ENCODE measurements at regions not wholly inside any gene's neighbourhood (a gene's known extent, or its start where the extent isn't known, plus 50 kb on each side); places are given as distances from the start of the nearest gene placed in this dataset.

DNA sequence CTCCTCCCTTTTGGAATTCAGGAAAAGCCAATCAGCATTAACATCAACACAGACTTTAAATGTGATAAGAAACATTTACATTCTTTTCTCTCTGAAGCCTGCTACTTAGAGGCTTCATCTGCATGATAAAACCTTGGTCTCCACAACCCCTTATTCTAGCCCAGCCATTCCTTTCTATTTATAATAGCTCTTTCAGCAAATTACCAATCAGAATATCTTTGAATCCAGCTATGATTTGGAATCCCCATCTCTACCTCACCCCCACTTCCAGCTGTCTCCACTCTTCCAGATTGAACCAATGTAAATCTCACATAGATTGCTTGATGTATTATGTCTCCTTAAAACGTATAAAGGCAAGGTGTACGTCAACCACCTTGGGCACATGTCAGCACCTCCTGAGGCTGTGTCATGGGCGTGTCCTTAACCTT lies 139.7 kb downstream of the TUSC7 start:
- DNase-seq: no peak

- no peak for DNase-seq
Observed at GRCh38 chr3:116852803-116853202, 143.2 kb downstream of the TUSC7 start.

- DNase-seq: no peak
Observed at GRCh38 chr3:116863270-116863770, 153.7 kb downstream of the TUSC7 start.

DNA sequence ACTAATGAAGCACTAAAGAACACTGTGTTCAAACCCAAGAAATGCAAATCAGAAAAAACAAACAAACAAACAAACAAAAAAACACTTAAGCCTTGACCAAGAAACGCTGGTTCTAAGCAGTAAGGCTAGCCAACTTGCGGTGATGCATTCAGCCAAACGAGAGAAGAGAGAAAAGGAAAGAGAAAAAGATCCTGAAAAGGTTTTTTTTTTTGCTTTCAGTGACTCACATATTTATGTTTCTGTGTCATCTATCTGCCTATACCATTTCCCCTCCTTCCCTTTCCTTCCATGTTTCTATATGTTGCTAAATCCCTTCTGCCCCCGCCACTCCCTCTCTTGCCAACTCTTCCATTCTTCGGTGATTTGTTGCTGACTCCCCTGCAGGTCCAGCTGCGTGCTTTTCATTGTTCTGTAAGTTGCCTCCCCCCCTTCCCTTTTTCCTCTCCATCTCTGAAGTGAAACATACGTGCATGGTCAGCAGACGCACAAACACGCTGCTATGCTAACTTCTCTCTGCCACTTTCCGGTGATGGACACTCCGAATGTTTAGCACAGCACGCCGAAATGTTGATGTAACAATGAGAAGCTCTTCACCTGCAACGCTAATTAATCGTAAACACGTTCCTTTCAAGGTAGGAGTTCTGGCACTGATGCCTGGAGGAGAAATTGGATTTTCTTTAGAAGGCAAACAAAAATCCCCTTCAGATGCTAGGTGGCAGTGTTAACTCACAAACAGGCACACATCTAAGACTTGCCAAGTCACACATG lies 154.4 kb downstream of the TUSC7 start:
- peak; percentile 7 for DNase-seq

DNA sequence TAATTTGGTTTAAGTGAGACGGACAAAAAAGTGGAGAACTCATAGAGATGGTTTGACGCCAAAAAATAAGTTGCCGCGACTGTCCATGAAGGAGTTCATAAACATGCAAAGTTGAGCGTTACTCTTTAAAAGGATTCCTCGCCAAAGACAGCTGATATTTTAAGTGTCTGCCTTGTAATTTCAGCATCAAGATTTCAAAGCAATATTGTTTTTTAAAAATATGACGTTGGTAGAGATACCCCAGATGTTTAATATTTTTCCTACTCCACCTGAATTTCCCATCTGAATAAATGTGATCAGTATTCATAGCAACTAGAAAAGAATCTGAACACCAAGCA lies 155.0 kb downstream of the TUSC7 start:
- DNase-seq: no peak

- DNase-seq: no peak
Observed at GRCh38 chr3:116870379-116870778, 160.8 kb downstream of the TUSC7 start.

- no peak for DNase-seq
Observed at GRCh38 chr3:116871905-116872304, 162.3 kb downstream of the TUSC7 start.

GRCh38 chr3:116872688-116873087 lies 163.1 kb downstream of the TUSC7 start:
- no peak for DNase-seq

DNA sequence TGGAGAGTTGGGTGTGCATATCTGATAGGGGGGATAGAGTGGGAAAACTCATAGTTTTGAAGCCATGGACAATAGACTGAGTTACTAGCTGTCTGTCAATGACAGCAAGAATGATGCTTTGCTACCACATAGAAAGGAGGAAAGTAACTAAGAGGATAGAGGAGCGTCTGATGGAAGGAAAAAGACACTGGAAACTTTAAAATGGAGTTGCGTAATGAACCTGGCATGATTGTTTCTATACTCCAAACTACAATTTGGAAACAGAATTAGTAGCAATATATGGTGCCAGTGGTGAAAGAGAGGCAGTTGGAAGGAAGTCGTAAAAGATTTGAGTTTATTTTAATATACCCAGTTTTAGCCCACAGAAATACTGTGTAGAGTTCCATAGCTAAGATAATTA lies 163.6 kb downstream of the TUSC7 start:
- no peak for DNase-seq

- no peak for DNase-seq
Observed at GRCh38 chr3:116877968-116878367, 168.4 kb downstream of the TUSC7 start.

DNA sequence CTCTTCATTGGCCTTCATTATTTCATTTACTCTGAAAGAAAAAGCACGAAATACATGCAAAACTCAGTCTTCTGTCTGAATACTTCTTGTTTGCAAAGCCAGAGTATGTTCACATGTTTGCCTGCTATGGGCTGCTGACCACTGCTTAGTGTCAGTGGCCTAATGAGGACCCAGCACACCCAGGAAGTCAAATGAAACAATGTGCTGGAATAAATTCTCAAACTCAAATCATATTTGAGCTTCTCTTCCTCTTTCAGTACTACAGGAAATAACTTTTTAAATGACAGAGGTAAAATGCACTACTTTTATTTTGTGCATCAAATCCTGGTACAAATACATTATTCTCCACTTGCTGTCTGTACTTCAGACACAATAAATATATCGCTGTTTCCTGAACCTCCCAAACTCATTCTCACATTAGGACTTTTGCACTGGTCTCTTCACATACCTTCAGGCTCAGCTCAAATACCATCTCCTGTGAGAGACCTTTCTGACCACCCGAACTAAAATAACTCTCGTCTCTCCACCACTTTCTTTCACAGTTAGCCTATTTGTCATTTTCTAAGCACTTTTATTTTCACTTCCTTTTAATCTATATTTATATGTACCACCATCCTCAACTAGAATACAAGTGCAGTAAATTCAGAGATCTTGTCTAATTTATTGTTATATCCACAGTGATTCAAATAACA lies 176.8 kb downstream of the TUSC7 start:
- no peak for DNase-seq

DNA sequence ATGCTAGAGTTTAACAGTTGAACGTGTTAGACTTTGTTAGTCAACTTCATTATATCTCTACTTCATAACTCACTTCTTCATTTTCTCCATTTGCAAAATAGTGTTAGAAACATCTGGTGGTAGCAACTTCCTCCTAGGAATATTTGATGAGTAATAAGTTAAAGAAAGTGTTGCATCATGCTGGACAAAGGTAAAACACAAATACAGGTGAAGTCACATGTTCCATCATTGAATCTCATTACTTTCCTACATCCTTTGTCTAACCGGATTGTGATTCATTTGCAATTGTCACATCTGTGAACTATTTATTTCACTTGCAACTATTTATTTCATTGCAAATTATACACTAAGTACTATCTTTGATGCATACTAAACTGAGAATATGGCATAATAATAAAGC lies 186.5 kb downstream of the TUSC7 start:
- no peak for DNase-seq

DNA sequence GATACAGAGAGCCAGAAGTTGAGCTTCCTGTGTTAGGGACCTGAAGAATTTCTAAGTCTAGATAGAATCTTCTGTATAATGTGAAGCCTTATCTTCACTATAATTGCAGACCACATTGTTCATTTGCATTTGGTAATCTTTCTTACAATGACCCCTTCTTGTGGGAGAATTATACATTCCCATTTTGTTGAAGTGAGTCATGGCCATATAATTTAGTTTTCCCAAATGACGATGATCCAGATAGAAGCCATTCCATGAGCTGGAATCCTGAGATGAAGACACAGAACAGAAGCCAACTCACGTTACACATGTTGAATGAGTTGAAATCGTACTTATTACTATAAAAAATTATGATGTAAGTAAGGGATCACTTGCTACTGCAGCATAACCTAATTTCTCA lies 187.8 kb downstream of the TUSC7 start:
- DNase-seq: no peak

DNA sequence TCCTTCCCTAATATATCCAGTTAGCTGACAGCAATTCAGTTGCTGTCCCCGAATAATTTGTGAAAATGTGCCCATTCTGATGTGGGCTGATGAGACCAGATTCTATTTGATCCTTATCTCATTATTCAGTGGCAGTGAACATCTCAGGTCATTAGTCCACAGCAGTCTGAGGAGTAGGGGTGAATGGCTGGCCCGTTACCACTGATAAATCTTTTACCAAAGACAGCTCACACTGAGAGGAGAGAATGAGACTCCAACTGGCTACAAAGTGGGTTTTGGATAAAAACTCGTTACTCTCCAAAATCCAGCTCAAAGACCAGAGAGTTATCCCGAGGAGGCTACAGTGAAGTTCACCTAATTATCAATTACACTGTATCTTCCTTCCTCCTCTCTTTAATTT lies 189.7 kb downstream of the TUSC7 start:
- DNase-seq: no peak

GRCh38 chr3:116905334-116905733 lies 195.8 kb downstream of the TUSC7 start:
- DNase-seq: no peak

DNA sequence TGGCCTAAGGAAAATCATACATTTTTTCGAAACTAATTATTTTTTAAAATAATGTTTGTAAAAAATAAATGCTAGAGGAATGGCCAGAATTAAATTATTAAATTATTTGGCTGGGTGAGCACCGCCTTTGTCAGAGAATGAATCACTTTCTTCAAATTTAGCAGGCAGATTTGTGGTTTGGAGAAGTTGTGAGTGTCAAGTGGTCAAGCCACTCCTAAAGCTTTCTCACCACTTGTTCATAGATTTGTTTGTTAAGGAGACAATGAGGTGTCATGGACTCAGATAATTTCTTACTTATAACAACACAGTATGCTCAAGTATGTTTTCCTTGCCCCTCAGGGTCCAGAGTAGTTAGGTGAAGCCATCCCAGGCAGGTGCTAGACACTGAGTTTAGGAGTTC lies 196.2 kb downstream of the TUSC7 start:
- no peak for DNase-seq

GRCh38 chr3:116912116-116912515 lies 202.5 kb downstream of the TUSC7 start:
- no peak for DNase-seq

DNA sequence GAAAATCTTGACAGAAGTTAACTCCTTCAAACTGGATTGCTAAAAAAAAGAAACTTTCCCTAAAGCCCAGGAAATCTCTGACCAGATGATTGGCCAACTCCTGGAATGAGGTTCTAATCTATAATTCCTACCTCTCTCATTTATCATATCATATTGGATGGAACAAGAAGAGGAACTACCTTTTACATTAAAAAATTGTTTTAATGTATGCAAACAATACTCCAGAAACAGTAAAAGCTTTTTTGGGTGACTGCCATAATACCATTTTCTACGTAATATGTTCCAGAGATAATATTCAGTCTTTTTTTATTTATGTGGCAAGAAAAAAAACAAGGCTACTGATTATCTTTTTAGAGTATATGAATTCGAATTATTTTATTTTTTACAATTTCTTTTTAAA lies 204.4 kb downstream of the TUSC7 start:
- DNase-seq: no peak

GRCh38 chr3:116916836-116917235 lies 207.3 kb downstream of the TUSC7 start:
- DNase-seq: no peak

- DNase-seq: no peak
Observed at GRCh38 chr3:116920826-116921610, 211.4 kb downstream of the TUSC7 start.

DNA sequence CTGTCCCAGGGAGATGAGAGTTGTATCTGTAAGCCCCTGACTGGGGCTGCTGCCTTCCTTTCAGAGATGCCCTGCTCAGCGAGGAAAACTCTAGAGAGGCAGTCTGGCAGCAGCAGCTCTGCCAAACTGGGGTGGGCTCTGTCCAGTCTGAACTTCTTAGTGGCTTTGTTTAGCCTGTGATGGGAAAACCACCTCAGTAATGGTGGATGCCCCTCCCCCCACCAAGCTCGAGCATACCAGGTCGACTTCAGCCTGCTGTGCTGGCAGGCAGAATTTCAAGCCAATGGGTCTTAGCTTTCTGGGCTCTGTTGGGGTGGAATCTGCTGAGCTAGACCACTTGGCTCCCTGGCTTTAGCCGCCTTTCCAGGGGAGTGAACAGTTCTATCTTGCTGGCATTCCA lies 218.3 kb downstream of the TUSC7 start:
- DNase-seq: no peak

DNA sequence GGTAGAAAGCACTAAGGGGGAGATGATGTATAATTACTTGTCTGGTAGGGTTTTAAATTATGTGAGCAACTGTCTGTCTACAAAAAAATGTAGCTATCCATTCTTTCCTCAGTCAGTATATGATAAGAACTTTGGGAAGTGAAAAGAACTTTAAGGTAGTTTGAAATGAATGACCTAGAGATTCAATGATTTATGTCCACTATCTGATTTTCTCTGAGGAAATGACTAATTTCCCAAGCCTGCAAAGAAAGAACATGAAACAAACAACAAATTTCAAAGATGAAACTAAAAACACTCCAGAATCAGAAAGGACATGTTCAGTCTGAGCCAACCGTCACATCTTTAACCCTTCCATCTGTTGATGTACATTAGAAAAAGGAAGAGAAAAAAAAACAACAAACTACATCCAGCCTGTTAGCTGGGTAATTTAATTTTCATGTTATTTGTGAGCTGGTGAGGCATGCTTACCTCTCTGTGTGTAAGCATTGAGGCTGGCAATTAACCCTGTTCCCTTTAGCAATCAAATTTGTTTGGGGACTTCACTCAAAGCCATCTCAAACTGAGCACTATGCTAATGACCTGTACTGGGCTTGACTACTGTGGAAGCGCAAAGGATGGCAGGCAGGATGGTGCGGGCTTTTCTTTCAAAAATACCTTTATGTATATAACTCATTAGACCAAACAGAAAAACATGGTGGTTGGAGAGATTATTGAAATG lies 220.1 kb downstream of the TUSC7 start:
- DNase-seq: no peak

DNA sequence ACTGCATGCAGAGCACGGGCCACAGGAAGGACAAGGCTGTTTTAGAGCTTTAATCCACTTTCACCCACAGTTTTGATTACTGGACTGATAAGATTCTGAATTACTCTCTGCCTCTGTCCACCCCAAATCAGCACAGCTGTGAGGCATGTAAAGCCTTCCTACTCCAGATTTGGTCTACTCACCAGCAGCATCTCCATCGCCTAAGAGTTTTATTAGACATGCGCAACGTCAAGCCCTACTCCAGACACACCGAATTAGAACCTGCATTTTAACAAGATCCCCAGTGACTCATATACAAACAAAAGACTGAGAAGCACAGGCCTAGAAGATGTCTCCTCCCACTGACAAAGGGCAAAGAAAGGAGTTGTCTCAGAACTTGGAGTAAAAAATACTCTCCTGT lies 221.2 kb downstream of the TUSC7 start:
- DNase-seq: no peak

All from NCI-H1694 treated with DMSO at 0.1 percent for 48 hours (cell line).